A549 (cell line): ENCODE measurements at regions not wholly inside any gene's neighbourhood (a gene's known extent, or its start where the extent isn't known, plus 50 kb on each side); places are given as distances from the start of the nearest gene placed in this dataset.

Experiments used
- ATAC-seq, 2 experiments: fragments of 200-7000 bp in 1 of 2; fragments of >200 bp in 1 of 2; cut with Nextera tagmentation in 1 of 2; cut with Tn5 transposase in 1 of 2; 3 replicates each; pipeline versions ENCODE4 v1.8.0 to v1.9.1; 2018 to 2020; ENCODE audit warnings: mild to moderate bottlenecking in 1 of 2, moderate library complexity in 1 of 2
- CTCF ChIA-PET: fragments of 300-600 bp; sonication (Branson Sonifier 250); formaldehyde crosslinking; extraction: SDS; loops from one replicate; lab custom pipeline; 2021; ENCODE audit warnings: antibody characterized with exemption, inconsistent platforms; lab: Yijun Ruan, JAX
- POLR2A ChIA-PET: fragments of 350-600 bp; formaldehyde crosslinking; extraction: SDS; loops from one replicate; lab custom pipeline; 2021; ENCODE audit warnings: antibody characterized with exemption, inconsistent platforms; lab: Yijun Ruan, JAX
- DNase-seq, 2 experiments: peaks; one replicate each; pipeline versions ENCODE4 v3.0.0 to v3.0.0-alpha.2; 2011 to 2016; ENCODE audit warnings: low read depth in 1 of 2, low spot score in 1 of 2
- FAIRE-seq: peaks from 2 replicates; lab custom pipeline; 2011; peaks lifted over from hg19 to GRCh38; lab: Jason Lieb, UNC
- H3K27ac ChIP-seq, 2 experiments: fragments of >200 bp; sonication (Bioruptor Twin); formaldehyde crosslinking; 3 replicates each; pipeline ENCODE4 v1.5.1; 2016 to 2017
- H3K4me1 ChIP-seq: fragments of >200 bp; sonication (Bioruptor Twin); formaldehyde crosslinking; 3 replicates; pipeline ENCODE4 v1.6.1; 2016
- H3K4me2 ChIP-seq: fragments of >200 bp; sonication (Bioruptor Twin); formaldehyde crosslinking; 3 replicates; pipeline ENCODE4 v1.6.1; 2016
- H3K4me3 ChIP-seq: fragments of >200 bp; sonication (Bioruptor Twin); formaldehyde crosslinking; 3 replicates; pipeline ENCODE4 v1.5.1; 2016
- H3K9me3 ChIP-seq: fragments of >200 bp; sonication (Bioruptor Twin); formaldehyde crosslinking; 3 replicates; pipeline ENCODE4 v1.6.1; 2016
- ATOH8 ChIP-seq: fragments of 250-450 bp; sonication (Bioruptor Pico); IDR thresholded peaks from 2 replicates; pipeline ENCODE4 v1.5.0; 2020; ENCODE audit warnings: low read depth, mild to moderate bottlenecking, moderate library complexity
- BCL3 ChIP-seq: fragments of >200 bp; sonication (Bioruptor Twin); formaldehyde crosslinking; IDR thresholded peaks from 3 replicates; pipeline ENCODE4 v1.6.1; 2016
- CEBPB ChIP-seq, 2 experiments: fragments of >200 bp in 1 of 2; sonication (Bioruptor Twin) in 1 of 2; formaldehyde crosslinking in 1 of 2; IDR thresholded peaks; 2 replicates each; pipeline ENCODE4 v1.6.1; 2012 to 2016
- CTCF ChIP-seq: fragments of >200 bp; sonication (Bioruptor Twin); formaldehyde crosslinking; IDR thresholded peaks from 3 replicates; pipeline ENCODE4 v1.5.1; 2016
- EP300 ChIP-seq, 2 experiments: fragments of >200 bp; sonication (Bioruptor Twin); formaldehyde crosslinking; IDR thresholded peaks; 2 replicates in 1 of 2; 3 replicates in 1 of 2; pipeline ENCODE4 v1.6.1; 2016 to 2017
- GATA3 ChIP-seq: IDR thresholded peaks from 2 replicates; pipeline ENCODE4 v1.6.1; 2012; ENCODE audit warnings: borderline replicate concordance
- HMGXB4 ChIP-seq: fragments of 250-450 bp; sonication (Bioruptor Pico); IDR thresholded peaks from 2 replicates; pipeline ENCODE4 v1.5.0; 2021; ENCODE audit warnings: mild to moderate bottlenecking, moderate library complexity, borderline replicate concordance
- HOXB13 ChIP-seq: fragments of 250-450 bp; sonication (Bioruptor Pico); IDR thresholded peaks from 2 replicates; pipeline ENCODE4 v1.5.0; 2020; ENCODE audit warnings: low read depth, mild to moderate bottlenecking, moderate library complexity
- JUN ChIP-seq, 2 experiments: fragments of >200 bp; sonication (Bioruptor Twin); formaldehyde crosslinking; IDR thresholded peaks; 2 replicates in 1 of 2; 3 replicates in 1 of 2; pipeline ENCODE4 v1.6.1; 2016 to 2017
- KDM5A ChIP-seq: fragments of 200-600 bp; sonication (generic); IDR thresholded peaks from 2 replicates; pipeline ENCODE4 v1.6.1; 2016; ENCODE audit warnings: antibody characterized with exemption, mild to moderate bottlenecking
- MAFK ChIP-seq: fragments of 450-650 bp; IDR thresholded peaks from 2 replicates; pipeline ENCODE4 v1.6.1; 2014; ENCODE audit not compliant: partially characterized antibody
- POLR2A ChIP-seq: IDR thresholded peaks from 2 replicates; pipeline ENCODE4 v1.6.1; 2012; ENCODE audit warnings: mild to moderate bottlenecking, low read length
- REST ChIP-seq: fragments of 200-600 bp; sonication (generic); IDR thresholded peaks from 2 replicates; pipeline ENCODE4 v1.6.1; 2016; ENCODE audit warnings: antibody characterized with exemption, mild to moderate bottlenecking, moderate library complexity
- SMC3 ChIP-seq: fragments of >200 bp; sonication (Bioruptor Twin); formaldehyde crosslinking; IDR thresholded peaks from 3 replicates; pipeline ENCODE4 v1.6.1; 2018; ENCODE audit warnings: inconsistent platforms
- ZC3H11A ChIP-seq: fragments of 450-650 bp; IDR thresholded peaks from 2 replicates; pipeline ENCODE4 v1.6.1; 2014; ENCODE audit warnings: antibody characterized with exemption, mild to moderate bottlenecking
- ZFP36 ChIP-seq: fragments of 450-650 bp; IDR thresholded peaks from 2 replicates; pipeline ENCODE4 v1.6.1; 2014; ENCODE audit warnings: borderline replicate concordance; ENCODE audit not compliant: partially characterized antibody
- ZNF302 ChIP-seq: fragments of 250-450 bp; sonication (Bioruptor Pico); IDR thresholded peaks from 2 replicates; pipeline ENCODE4 v1.9.0; 2021; ENCODE audit warnings: inconsistent platforms, mild to moderate bottlenecking, moderate library complexity
- ZSCAN20 ChIP-seq: fragments of 250-450 bp; sonication (Bioruptor Pico); IDR thresholded peaks from 2 replicates; pipeline ENCODE4 v1.8.0; 2022; ENCODE audit warnings: mild to moderate bottlenecking, moderate library complexity

- FAIRE-seq (no peak), ATAC-seq (no peak), DNase-seq (no peak)
- POLR2A ChIA-PET, result interaction anchor here (0.5 kb wide), 1 partner anchor 73 kb away, joined by 4 read pairs; the partner anchor contains the start of gene GNAZ
- H3K4me1 ChIP-seq, result no peaks in the 10 kb centered on the region
- TF ChIP-seq REST (peak; percentile 35; the same call in 1 of the 2 replicates), GATA3 (no peak)
- H3K4me3 ChIP-seq, result no peak overlapping the region
- no peak overlapping the region for H3K4me2 ChIP-seq
- 0 out of 3 replicates have a peak, but pooled peaks cover 7% of the 10 kb centered on the region for H3K9me3 ChIP-seq
- CTCF ChIA-PET, result interaction anchor here (1.0 to 1.2 kb wide), 2 partner anchors 10 to 39 kb away, joined by 3 read pairs; no protein-coding TSS in a partner anchor
- no peak overlapping the region for H3K27ac ChIP-seq
Observed at GRCh38 chr22:22997262-22997898, 72.9 kb upstream of the GNAZ start.

- ATAC-seq (no peak), FAIRE-seq (no peak), DNase-seq (no peak)
- 0 out of 3 replicates have a peak, but pooled peaks cover 7% of the 10 kb centered on the region for H3K9me3 ChIP-seq
- no peak overlapping the region for H3K4me2 ChIP-seq
- no peak overlapping the region for H3K4me3 ChIP-seq
- ChIA-PET CTCF (no interaction called here), POLR2A (no interaction called here)
- no peaks in the 10 kb centered on the region for H3K4me1 ChIP-seq
- no peak overlapping the region for H3K27ac ChIP-seq
- TF ChIP-seq KDM5A (no peak), CEBPB (IDR thresholded peaks at IDR 0.05) (no peak), JUN (IDR thresholded peaks at IDR 0.05) (no peak), SMC3 (no peak), ZSCAN20 (CRISPR knock-in tag) (no peak), POLR2A (no peak), BCL3 (no peak), HOXB13 (no peak), ZFP36 (no peak), CTCF (no peak), EP300 (IDR thresholded peaks at IDR 0.05) (no peak), ZNF302 (CRISPR knock-in tag) (no peak), HMGXB4 (CRISPR knock-in tag) (no peak), MAFK (no peak), ATOH8 (CRISPR knock-in tag) (no peak), GATA3 (no peak), ZC3H11A (no peak)
Observed at GRCh38 chr22:22997988-22998387, 72.3 kb upstream of the GNAZ start.
